ENCODE measurements at regions not wholly inside any gene's neighbourhood (a gene's known extent, or its start where the extent isn't known, plus 50 kb on each side); places are given as distances from the start of the nearest gene placed in this dataset. TPM values are rescaled to one million over a fixed set of nuclear protein-coding genes. Genes with fewer than 3 reads are reported as not detected.

GRCh38 chr4:127579821-127580220 is 52.9 kb upstream of the INTU start:
- no peaks in the 10 kb centered on the region for H3K36me3 ChIP-seq (ENCODE audit: control insufficient read depth in 3 of 3, insufficient read depth in 3 of 3, low read length in 3 of 3)
- peaks cover 0 to 2% (median 0%) of the 10 kb centered on the region in 3 donors for H3K4me1 ChIP-seq (ENCODE audit: control insufficient read depth in 3 of 3, insufficient read depth in 3 of 3, low read length in 3 of 3)
- no peak overlapping the region for H3K4me3 ChIP-seq (ENCODE audit: low read length in 3 of 3)
- no peak overlapping the region for H3K9ac ChIP-seq (ENCODE audit: low read depth in 1 of 3, low read length in 3 of 3)
- no peaks in the 10 kb centered on the region for H3K9me3 ChIP-seq (ENCODE audit: control insufficient read depth in 3 of 3, low read length in 3 of 3)
- no peak overlapping the region for H3K27ac ChIP-seq (ENCODE audit: low read depth, low read length)
- H3K27me3 ChIP-seq (ENCODE audit: control insufficient read depth in 3 of 3, insufficient read depth in 3 of 3, low read length in 3 of 3), result no peaks in the 10 kb centered on the region

DNA sequence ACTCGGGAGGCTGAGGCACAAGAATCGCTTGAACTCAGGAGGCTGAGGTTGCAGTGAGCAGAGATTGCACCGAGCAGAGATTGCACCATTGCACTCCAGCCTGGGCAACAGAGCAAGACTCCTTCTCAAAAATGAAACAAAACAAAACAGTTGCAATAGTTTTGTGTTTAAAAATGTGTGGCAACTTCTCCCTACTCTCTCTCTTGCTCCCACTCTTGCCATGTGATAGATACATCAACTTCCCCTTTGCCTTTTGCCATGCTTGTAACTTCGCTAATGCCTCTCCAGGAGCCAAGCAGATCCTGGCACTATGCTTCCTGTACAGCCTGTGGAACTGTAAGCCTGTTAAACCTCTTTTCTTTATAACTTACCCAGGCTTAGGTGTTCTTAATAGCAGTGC is 52.5 kb upstream of the INTU start:
- Histone ChIP-seq H3K36me3 (ENCODE audit: control insufficient read depth in 3 of 3, insufficient read depth in 3 of 3, low read length in 3 of 3) (no peaks in the 10 kb centered on the region), H3K4me1 (ENCODE audit: control insufficient read depth in 3 of 3, insufficient read depth in 3 of 3, low read length in 3 of 3) (peaks cover 0 to 2% (median 0%) of the 10 kb centered on the region in 3 donors), H3K9me3 (ENCODE audit: control insufficient read depth in 3 of 3, low read length in 3 of 3) (no peaks in the 10 kb centered on the region), H3K27ac (ENCODE audit: low read depth, low read length) (no peak overlapping the region), H3K27me3 (ENCODE audit: control insufficient read depth in 3 of 3, insufficient read depth in 3 of 3, low read length in 3 of 3) (no peaks in the 10 kb centered on the region), H3K4me3 (ENCODE audit: low read length in 3 of 3) (no peak overlapping the region), H3K9ac (ENCODE audit: low read depth in 1 of 3, low read length in 3 of 3) (no peak overlapping the region)

DNA sequence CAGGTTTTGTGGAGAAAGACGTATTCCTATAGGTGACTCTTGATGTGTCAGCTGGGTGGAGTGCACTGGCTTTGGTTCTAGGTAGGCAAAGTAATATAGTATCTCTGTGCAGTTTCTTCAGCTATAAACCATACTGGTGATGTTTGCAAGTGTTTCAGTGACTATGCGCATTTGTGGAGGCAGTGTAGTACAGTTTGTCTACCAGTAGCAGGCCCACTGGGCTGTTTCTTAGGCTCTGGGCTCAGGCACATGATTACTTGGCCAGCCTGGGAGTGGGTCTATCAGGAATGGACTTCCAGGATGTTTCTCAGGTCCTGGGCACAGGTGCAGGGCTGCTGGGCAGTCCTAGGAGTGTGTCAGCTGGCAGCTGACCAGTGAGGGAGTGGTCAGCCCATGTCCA is 51.9 kb upstream of the INTU start:
- Histone ChIP-seq H3K36me3 (ENCODE audit: control insufficient read depth in 3 of 3, insufficient read depth in 3 of 3, low read length in 3 of 3) (no peaks in the 10 kb centered on the region), H3K27me3 (ENCODE audit: control insufficient read depth in 3 of 3, insufficient read depth in 3 of 3, low read length in 3 of 3) (no peaks in the 10 kb centered on the region), H3K4me3 (ENCODE audit: low read length in 3 of 3) (no peak overlapping the region), H3K9ac (ENCODE audit: low read depth in 1 of 3, low read length in 3 of 3) (no peak overlapping the region), H3K4me1 (ENCODE audit: control insufficient read depth in 3 of 3, insufficient read depth in 3 of 3, low read length in 3 of 3) (peaks cover 0 to 2% (median 0%) of the 10 kb centered on the region in 3 donors), H3K9me3 (ENCODE audit: control insufficient read depth in 3 of 3, low read length in 3 of 3) (no peaks in the 10 kb centered on the region), H3K27ac (ENCODE audit: low read depth, low read length) (no peak overlapping the region)

Small RNA genes lying in the stretch of these regions (small RNA-seq; reads per million reads assigned to genes)
- not detected for gene RF00019
